AG08396 (cell line): ENCODE measurements at regions not wholly inside any gene's neighbourhood (a gene's known extent, or its start where the extent isn't known, plus 50 kb on each side); places are given as distances from the start of the nearest gene placed in this dataset.

Experiments used
- DNase-seq: peaks from one replicate; pipeline ENCODE4 v3.0.0; 2012; ENCODE audit warnings: low spot score, mixed read lengths

- no peak for DNase-seq
These were observed 64.6 kb downstream of the TSPAN17 start for GRCh38 chr5:176711883-176712282.

GRCh38 chr5:176712546-176713304 is 65.4 kb downstream of the TSPAN17 start:
- no peak for DNase-seq

GRCh38 chr5:176713409-176713808 is 66.1 kb downstream of the TSPAN17 start:
- no peak for DNase-seq

GRCh38 chr5:176714067-176714466 is 66.8 kb downstream of the TSPAN17 start:
- DNase-seq, result no peak

GRCh38 chr5:176716320-176716719 is 69.0 kb downstream of the TSPAN17 start:
- peak; percentile 59 for DNase-seq

GRCh38 chr5:176719113-176719739 is 71.9 kb downstream of the TSPAN17 start:
- no peak for DNase-seq

- DNase-seq, result no peak
These were observed 74.2 kb downstream of the TSPAN17 start for GRCh38 chr5:176721509-176721908.

GRCh38 chr5:176722757-176723156 is 75.5 kb downstream of the TSPAN17 start:
- DNase-seq, result no peak

GRCh38 chr5:176723440-176723839 is 76.2 kb downstream of the TSPAN17 start:
- DNase-seq, result no peak

- DNase-seq, result no peak
These were observed 77.2 kb downstream of the TSPAN17 start for GRCh38 chr5:176724472-176724871.

- DNase-seq, result no peak
These were observed 78.4 kb downstream of the TSPAN17 start for GRCh38 chr5:176725521-176726280.

- no peak for DNase-seq
These were observed 79.7 kb downstream of the TSPAN17 start for GRCh38 chr5:176726746-176727527.

GRCh38 chr5:176727528-176727900 is 80.2 kb downstream of the TSPAN17 start:
- DNase-seq, result no peak

GRCh38 chr5:176727983-176728675 is 80.8 kb downstream of the TSPAN17 start:
- DNase-seq, result no peak

- DNase-seq, result no peak
These were observed 81.5 kb upstream of the UNC5A start for GRCh38 chr5:176728831-176729251.

- DNase-seq, result no peak
These were observed 79.4 kb upstream of the UNC5A start for GRCh38 chr5:176730815-176731475.

- no peak for DNase-seq
These were observed 78.7 kb upstream of the UNC5A start for GRCh38 chr5:176731506-176732160.

- no peak for DNase-seq
These were observed 78.1 kb upstream of the UNC5A start for GRCh38 chr5:176732306-176732705.

- DNase-seq, result no peak
These were observed 77.5 kb upstream of the UNC5A start for GRCh38 chr5:176732736-176733405.
